SK-N-SH (cell line): ENCODE measurements at regions not wholly inside any gene's neighbourhood (a gene's known extent, or its start where the extent isn't known, plus 50 kb on each side); places are given as distances from the start of the nearest gene placed in this dataset.

Experiments used
- CTCF ChIA-PET: fragments of 300-600, 350-600 bp; formaldehyde crosslinking; extraction: SDS; loops from one replicate; lab custom pipeline; 2021; lab: Yijun Ruan, JAX
- POLR2A ChIA-PET: fragments of 350-600 bp; sonication (Branson Sonifier 250); formaldehyde crosslinking; extraction: SDS; loops from one replicate; lab custom pipeline; 2020; ENCODE audit warnings: antibody characterized with exemption, inconsistent platforms; lab: Yijun Ruan, JAX
- DNase-seq: peaks from one replicate; pipeline ENCODE4 v3.0.0; 2012
- H2AFZ ChIP-seq: fragments of 200-600 bp; sonication (generic); 2 replicates; pipeline ENCODE4 v1.8.1; 2016; ENCODE audit warnings: antibody characterized with exemption, mild to moderate bottlenecking, low read depth
- H3F3A ChIP-seq: fragments of 200-600 bp; sonication (generic); replicated peaks from 2 replicates; pipeline ENCODE3; 2016; ENCODE audit warnings: antibody characterized with exemption, mild to moderate bottlenecking; ENCODE audit not compliant: insufficient read depth
- H3K27ac ChIP-seq, 2 experiments: fragments of 200-500 bp in 1 of 2; fragments of 200-600 bp in 1 of 2; sonication (Bioruptor generic) in 1 of 2; sonication (generic), shearing (Covaris generic) in 1 of 2; 2 replicates each; pipeline versions ENCODE4 v1.5.1 to v1.6.1; 2014 to 2016; ENCODE audit warnings: low read depth in 2 of 2, inconsistent platforms in 1 of 2, low read length in 1 of 2, mild to moderate bottlenecking in 1 of 2, mixed read lengths in 1 of 2
- H3K27me3 ChIP-seq: fragments of 200-600 bp; sonication (generic), shearing (Covaris generic); 2 replicates; pipeline ENCODE4 v1.6.1; 2016; ENCODE audit warnings: mixed run types; ENCODE audit not compliant: insufficient read depth
- H3K36me3 ChIP-seq, 2 experiments: fragments of 200-500 bp in 1 of 2; fragments of 200-600 bp in 1 of 2; sonication (Bioruptor generic) in 1 of 2; sonication (generic) in 1 of 2; replicated peaks in 1 of 2; 2 replicates each; pipeline versions ENCODE3 to v1.5.1; 2014 to 2016; ENCODE audit warnings: low read length in 1 of 2, mild to moderate bottlenecking in 1 of 2; ENCODE audit not compliant: insufficient read depth in 2 of 2, control insufficient read depth in 1 of 2
- H3K4me1 ChIP-seq, 2 experiments: fragments of 200-500 bp in 1 of 2; fragments of 200-600 bp in 1 of 2; sonication (Bioruptor generic) in 1 of 2; sonication (generic), shearing (Covaris generic) in 1 of 2; 2 replicates each; pipeline versions ENCODE4 v1.5.1 to v1.6.1; 2014 to 2016; ENCODE audit warnings: low read depth in 1 of 2, low read length in 1 of 2, mixed run types in 1 of 2; ENCODE audit not compliant: insufficient read depth in 2 of 2, control insufficient read depth in 1 of 2
- H3K4me2 ChIP-seq: fragments of 200-600 bp; sonication (generic), shearing (Covaris generic); 2 replicates; pipeline ENCODE4 v1.6.1; 2017; ENCODE audit warnings: mixed run types
- H3K4me3 ChIP-seq, 2 experiments: fragments of 200-500 bp in 1 of 2; fragments of 200-600 bp in 1 of 2; sonication (Bioruptor generic) in 1 of 2; sonication (generic), shearing (Covaris generic) in 1 of 2; 2 replicates each; pipeline versions ENCODE4 v1.5.1 to v1.8.1; 2014 to 2016; ENCODE audit warnings: low read depth in 2 of 2, inconsistent platforms in 1 of 2, low read length in 1 of 2, mild to moderate bottlenecking in 1 of 2, mixed read lengths in 1 of 2, moderate library complexity in 1 of 2
- H3K79me2 ChIP-seq: fragments of 200-600 bp; sonication (generic); 2 replicates; pipeline ENCODE4 v1.8.1; 2017; ENCODE audit warnings: mild to moderate bottlenecking; ENCODE audit not compliant: insufficient read depth
- H3K9ac ChIP-seq: fragments of 200-600 bp; sonication (generic); 2 replicates; pipeline ENCODE4 v1.6.1; 2017; ENCODE audit warnings: mixed run types
- H3K9me2 ChIP-seq: fragments of 200-600 bp; sonication (generic); 2 replicates; pipeline ENCODE4 v1.6.1; 2017; ENCODE audit warnings: mixed run types
- H3K9me3 ChIP-seq: fragments of 200-600 bp; sonication (generic); 2 replicates; pipeline ENCODE4 v1.6.1; 2017; ENCODE audit warnings: mixed run types, mild to moderate bottlenecking, moderate library complexity
- H4K20me1 ChIP-seq: fragments of 200-600 bp; sonication (generic); 2 replicates; pipeline ENCODE4 v1.6.1; 2017; ENCODE audit warnings: mild to moderate bottlenecking, mixed run types; ENCODE audit not compliant: insufficient read depth
- CHD2 ChIP-seq: fragments of 150-350 bp; IDR thresholded peaks from 2 replicates; pipeline ENCODE4 v1.6.1; 2018; ENCODE audit warnings: low read length; ENCODE audit not compliant: partially characterized antibody
- CTCF ChIP-seq: fragments of 200-600 bp; sonication (generic); IDR thresholded peaks from 2 replicates; pipeline ENCODE4 v1.6.1; 2017; ENCODE audit warnings: antibody characterized with exemption, mild to moderate bottlenecking, moderate library complexity
- ELF1 ChIP-seq: IDR thresholded peaks from 2 replicates; pipeline ENCODE4 v1.4.0; 2012
- EP300 ChIP-seq, 2 experiments: IDR thresholded peaks; 2 replicates each; pipeline versions ENCODE4 v1.4.0 to v1.6.1; 2012; ENCODE audit warnings: borderline replicate concordance in 1 of 2, low read depth in 1 of 2, low read length in 1 of 2
- EZH2phosphoT487 ChIP-seq: fragments of 200-600 bp; sonication (generic); IDR thresholded peaks from 2 replicates; pipeline ENCODE4 v1.6.1; 2017; ENCODE audit warnings: low read depth, mixed run types, mild to moderate bottlenecking, antibody characterized with exemption, moderate library complexity, borderline replicate concordance
- FOXJ3 ChIP-seq: sonication (generic); formaldehyde crosslinking; IDR thresholded peaks from 2 replicates; pipeline ENCODE4 v1.5.1; 2020; ENCODE audit warnings: mild to moderate bottlenecking, missing genetic modification reagents
- GATA2 ChIP-seq: sonication (generic); formaldehyde crosslinking; IDR thresholded peaks from 2 replicates; pipeline ENCODE4 v1.5.0; 2020; ENCODE audit warnings: mild to moderate bottlenecking, missing genetic modification reagents
- JUND ChIP-seq: IDR thresholded peaks from 2 replicates; pipeline ENCODE4 v1.4.0; 2012
- NFIC ChIP-seq: IDR thresholded peaks from 2 replicates; pipeline ENCODE4 v1.4.0; 2012; ENCODE audit warnings: borderline replicate concordance
- NRF1 ChIP-seq: IDR thresholded peaks from 2 replicates; pipeline ENCODE4 v1.6.1; 2012; ENCODE audit warnings: low read depth, mild to moderate bottlenecking, low read length
- RAD21 ChIP-seq: IDR thresholded peaks from 2 replicates; pipeline ENCODE4 v1.6.1; 2012; ENCODE audit warnings: mild to moderate bottlenecking, low read length
- RCOR1 ChIP-seq: fragments of 150-350 bp; IDR thresholded peaks from 2 replicates; pipeline ENCODE4 v1.6.1; 2017; ENCODE audit warnings: antibody characterized with exemption, low read length
- RFX5 ChIP-seq: IDR thresholded peaks from 2 replicates; pipeline ENCODE4 v1.6.1; 2012; ENCODE audit warnings: mild to moderate bottlenecking, improper control_type of control experiment, low read length
- RXRA ChIP-seq: IDR thresholded peaks from 2 replicates; pipeline ENCODE4 v1.4.0; 2012; ENCODE audit warnings: low read depth, mild to moderate bottlenecking, borderline replicate concordance
- SIN3A ChIP-seq: IDR thresholded peaks from 2 replicates; pipeline ENCODE4 v1.6.1; 2012; ENCODE audit warnings: low read depth, mild to moderate bottlenecking, low read length, moderate library complexity, borderline replicate concordance
- SMC3 ChIP-seq: IDR thresholded peaks from 2 replicates; pipeline ENCODE4 v1.6.1; 2012; ENCODE audit warnings: low read depth, low read length, improper control_type of control experiment
- TAF1 ChIP-seq: IDR thresholded peaks from 2 replicates; pipeline ENCODE4 v1.6.1; 2012; ENCODE audit warnings: low read depth, mild to moderate bottlenecking, low read length, moderate library complexity, borderline replicate concordance
- TCF12 ChIP-seq: IDR thresholded peaks from 2 replicates; pipeline ENCODE4 v1.4.0; 2012
- TEAD4 ChIP-seq: IDR thresholded peaks from 2 replicates; pipeline ENCODE4 v1.4.0; 2012; ENCODE audit warnings: mild to moderate bottlenecking, borderline replicate concordance; ENCODE audit not compliant: insufficient read depth
- USF2 ChIP-seq: fragments of 150-350 bp; IDR thresholded peaks from 2 replicates; pipeline ENCODE4 v1.6.1; 2017; ENCODE audit warnings: antibody characterized with exemption, low read length, low read depth, borderline replicate concordance
- YY1 ChIP-seq: IDR thresholded peaks from 2 replicates; pipeline ENCODE4 v1.4.0; 2012; ENCODE audit warnings: low read depth, mild to moderate bottlenecking
- WGBS: methylation state at CpG from one replicate; pipeline ENCODE4 v1.1.6; 2017; ENCODE audit warnings: low lambda C conversion rate; 5-methylcytosine and 5-hydroxymethylcytosine counted together

- Histone ChIP-seq H3K79me2 (no peaks in the 10 kb centered on the region), H3K9me3 (no peaks in the 10 kb centered on the region), H3F3A (no peaks in the 10 kb centered on the region), H3K27ac (no peak overlapping the region), H3K4me2 (no peak overlapping the region), H3K4me1 (no peaks in the 10 kb centered on the region), H3K9me2 (no peaks in the 10 kb centered on the region), H4K20me1 (no peaks in the 10 kb centered on the region), H3K4me3 (no peak overlapping the region), H3K9ac (no peak overlapping the region), H3K27me3 (no peaks in the 10 kb centered on the region), H2AFZ (no peak overlapping the region), H3K36me3 (no peaks in the 10 kb centered on the region)
- TF ChIP-seq NFIC (no peak), YY1 (no peak), TCF12 (no peak), EP300 (IDR thresholded peaks at IDR 0.05; ENCODE audit: borderline replicate concordance in 1 of 2, low read depth in 1 of 2, low read length in 1 of 2) (no peak), CTCF (no peak)
- WGBS: 23% methylated on average over 4 of the region's 4 CpGs
- ChIA-PET POLR2A (no interaction called here), CTCF (no interaction called here)
- no peak for DNase-seq
Measured at GRCh38 chr15:46933332-46933731, 784.0 kb upstream of the SEMA6D start.

- Histone ChIP-seq H3K9ac (no peak overlapping the region), H3K9me3 (no peaks in the 10 kb centered on the region), H3K79me2 (no peaks in the 10 kb centered on the region), H3F3A (no peaks in the 10 kb centered on the region), H3K4me1 (no peaks in the 10 kb centered on the region), H3K9me2 (no peaks in the 10 kb centered on the region), H3K4me2 (no peak overlapping the region), H3K27me3 (no peaks in the 10 kb centered on the region), H3K36me3 (no peaks in the 10 kb centered on the region), H3K4me3 (no peak overlapping the region), H2AFZ (no peak overlapping the region; the same call in 1 of the 2 replicates), H3K27ac (no peak overlapping the region), H4K20me1 (no peaks in the 10 kb centered on the region)
- 32% methylated on average over 2 of the region's 2 CpGs for WGBS
- CTCF ChIA-PET: no interaction called here
- POLR2A ChIA-PET: no interaction called here
- TF ChIP-seq SMC3: no peak
- TF ChIP-seq RXRA: no peak
- no peak for TF ChIP-seq RCOR1
- no peak for TF ChIP-seq TAF1
- TF ChIP-seq EZH2phosphoT487: no peak
- TF ChIP-seq ELF1: no peak
- TF ChIP-seq RFX5: no peak
- no peak for TF ChIP-seq NRF1
- no peak for TF ChIP-seq FOXJ3 (CRISPR knock-in tag)
- no peak for TF ChIP-seq USF2
- no peak for TF ChIP-seq EP300 (IDR thresholded peaks at IDR 0.05; ENCODE audit: borderline replicate concordance in 1 of 2, low read depth in 1 of 2, low read length in 1 of 2)
- TF ChIP-seq TEAD4: no peak
- TF ChIP-seq YY1: no peak
- TF ChIP-seq SIN3A: no peak
- TF ChIP-seq CHD2: no peak
- no peak for TF ChIP-seq GATA2 (CRISPR knock-in tag)
- TF ChIP-seq RAD21: no peak
- TF ChIP-seq JUND: no peak
- no peak for DNase-seq
Measured at GRCh38 chr15:46934851-46935250, 782.5 kb upstream of the SEMA6D start.
